Inferior parietal cortex (tissue), 1 donor: ENCODE measurements at regions not wholly inside any gene's neighbourhood (a gene's known extent, or its start where the extent isn't known, plus 50 kb on each side); places are given as distances from the start of the nearest gene placed in this dataset.
A peak's percentile ranks its signal among the peaks of the same experiment; 100 is the strongest.

ENCODE experiments used
- DNase-seq: peaks from one replicate; pipeline ENCODE4 v3.0.0-alpha.2; 2016; ENCODE audit errors: extremely low spot score

DNA sequence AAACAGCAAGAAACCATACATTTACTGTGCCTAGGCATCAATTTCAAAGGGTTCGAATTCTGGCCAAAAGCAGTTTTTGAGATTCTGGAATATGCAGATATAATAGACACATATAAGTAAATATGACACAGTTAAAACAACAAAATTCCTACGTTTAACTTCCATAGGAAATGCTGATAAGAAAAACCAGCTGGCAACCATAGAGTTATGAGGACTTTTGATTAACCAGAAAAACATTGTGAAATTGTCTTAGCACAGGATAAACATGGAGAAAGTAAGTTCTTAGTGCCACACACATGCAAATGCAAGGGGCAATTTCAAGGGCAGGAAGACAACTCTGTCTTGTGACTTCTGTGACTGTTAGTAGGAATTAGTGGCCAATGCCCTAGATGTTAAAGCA lies 702.1 kb downstream of the TNS3 start:
- DNase-seq = no peak

DNA sequence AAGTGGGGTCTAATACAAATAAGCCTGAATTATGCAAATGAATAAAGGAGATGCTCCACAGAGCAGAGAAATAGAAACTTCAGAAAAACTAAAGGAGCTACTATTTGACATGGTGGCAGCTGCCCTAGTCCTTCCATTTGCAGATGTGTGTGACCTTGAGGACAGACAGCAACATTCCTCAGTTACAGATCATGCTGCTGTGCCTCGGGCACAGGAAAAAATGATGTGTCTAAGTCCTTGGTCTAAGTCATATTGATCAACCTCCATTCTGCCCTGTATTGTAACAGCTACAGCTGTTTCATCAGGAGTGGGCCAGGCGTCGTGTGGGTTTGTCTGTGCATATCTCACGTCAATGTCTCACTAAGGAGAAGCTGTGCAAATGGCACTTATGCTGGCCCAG lies 710.4 kb downstream of the TNS3 start:
- DNase-seq = no peak

DNA sequence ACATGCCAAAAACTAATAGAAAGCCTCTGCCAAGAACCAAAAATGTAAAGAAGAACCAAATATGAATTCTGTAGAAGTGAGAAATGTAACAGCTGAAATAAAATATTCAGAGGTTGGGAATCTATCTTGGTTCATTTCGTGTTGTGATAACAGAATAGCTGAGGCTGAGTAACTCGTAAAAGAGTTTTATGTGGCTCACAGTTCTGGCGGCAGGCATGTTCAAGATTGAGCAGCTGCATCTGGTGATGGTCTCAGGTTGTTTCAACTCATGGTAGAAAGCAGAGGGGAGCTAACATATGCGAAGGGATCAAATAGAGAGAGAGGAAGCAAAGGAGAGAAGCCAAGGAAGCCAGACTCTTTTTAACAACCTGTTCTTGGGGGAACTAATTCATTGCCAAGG lies 717.2 kb downstream of the TNS3 start:
- DNase-seq = peak; percentile 32

DNA sequence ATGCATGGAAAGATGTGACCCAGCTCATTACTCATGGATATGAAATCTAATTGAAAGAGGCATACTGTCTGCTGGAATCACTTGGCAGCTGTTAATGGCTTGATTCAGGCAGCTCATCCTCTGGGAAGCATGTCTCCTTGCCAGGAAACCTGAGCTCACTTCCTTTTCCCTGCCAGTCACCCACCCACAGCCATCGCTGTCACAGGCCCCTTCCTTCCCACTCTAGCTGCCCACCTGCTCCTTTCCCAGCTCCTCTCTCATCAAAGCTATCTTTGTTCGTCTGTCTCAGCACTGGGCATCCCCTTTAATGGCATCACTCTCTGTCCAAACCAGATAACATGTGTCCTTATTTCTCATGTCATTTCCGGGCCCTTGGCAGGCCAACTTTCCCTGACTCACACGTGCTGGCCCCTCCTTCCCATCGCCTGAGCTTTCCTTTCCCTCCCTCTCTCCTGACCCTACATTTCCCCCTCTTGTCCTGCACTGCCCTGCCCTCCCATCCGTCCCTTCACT lies 721.9 kb downstream of the TNS3 start:
- DNase-seq = no peak

DNA sequence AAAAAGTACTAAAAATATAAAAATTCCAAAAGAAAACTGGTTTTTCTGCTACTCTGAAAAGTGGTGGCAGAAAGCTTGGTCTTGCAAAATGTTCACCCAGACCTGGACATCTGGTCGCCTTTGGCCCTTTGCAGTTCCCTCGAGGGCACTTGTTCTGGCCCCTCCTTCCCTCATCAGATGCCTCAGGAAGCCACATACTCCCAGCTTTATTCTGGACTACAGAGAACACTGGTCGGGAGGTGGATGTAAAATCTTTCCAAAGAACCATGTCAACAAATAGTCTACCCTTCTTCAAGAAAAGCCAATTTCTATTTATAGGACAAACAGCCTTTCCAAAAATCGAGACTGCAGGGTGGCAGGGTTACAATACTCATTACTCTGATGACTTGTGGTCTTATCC lies 726.1 kb downstream of the TNS3 start:
- DNase-seq = no peak

DNA sequence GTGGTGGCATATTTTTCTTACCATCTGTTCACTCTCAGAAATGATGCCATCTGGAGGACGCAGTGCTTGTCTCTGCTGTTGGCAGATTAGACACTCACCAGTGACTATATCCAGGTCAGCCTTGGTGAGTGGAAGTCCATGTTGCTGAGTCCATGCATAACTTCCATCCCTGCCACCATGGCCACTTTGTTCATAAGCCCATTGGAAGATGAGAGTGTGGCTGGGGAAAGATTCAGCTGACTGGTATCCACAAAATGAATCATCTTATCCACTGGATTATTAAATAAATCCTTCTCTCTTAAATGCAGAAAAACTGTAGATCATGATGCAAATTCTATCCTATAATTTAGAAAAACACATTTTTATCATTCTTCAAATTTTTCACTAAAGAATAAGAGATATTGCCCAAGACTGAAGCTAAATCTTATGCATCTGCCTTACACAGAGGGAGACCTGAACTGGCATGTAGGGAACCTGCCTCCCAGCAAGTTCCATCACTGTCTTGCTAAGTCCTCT lies 726.9 kb downstream of the TNS3 start:
- DNase-seq = no peak

DNA sequence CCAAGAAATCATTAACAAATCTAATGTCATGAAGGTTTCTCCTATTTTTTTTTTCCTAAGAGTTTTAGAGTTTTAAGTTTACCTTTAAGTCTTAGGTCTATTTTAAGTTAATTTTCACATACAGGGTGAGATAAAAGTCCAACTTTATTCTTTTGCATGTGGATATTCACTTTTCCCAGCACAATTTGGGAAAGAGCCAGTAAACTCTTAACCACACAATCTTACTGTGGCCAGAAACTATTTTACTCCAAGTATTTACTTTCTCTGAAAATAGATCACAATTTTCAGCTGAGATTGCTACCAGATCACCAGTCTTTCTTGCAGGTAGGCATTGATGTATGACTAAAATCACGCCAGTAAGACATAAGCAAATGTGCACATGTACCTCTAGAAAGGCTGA lies 728.5 kb downstream of the TNS3 start:
- no peak for DNase-seq

DNA sequence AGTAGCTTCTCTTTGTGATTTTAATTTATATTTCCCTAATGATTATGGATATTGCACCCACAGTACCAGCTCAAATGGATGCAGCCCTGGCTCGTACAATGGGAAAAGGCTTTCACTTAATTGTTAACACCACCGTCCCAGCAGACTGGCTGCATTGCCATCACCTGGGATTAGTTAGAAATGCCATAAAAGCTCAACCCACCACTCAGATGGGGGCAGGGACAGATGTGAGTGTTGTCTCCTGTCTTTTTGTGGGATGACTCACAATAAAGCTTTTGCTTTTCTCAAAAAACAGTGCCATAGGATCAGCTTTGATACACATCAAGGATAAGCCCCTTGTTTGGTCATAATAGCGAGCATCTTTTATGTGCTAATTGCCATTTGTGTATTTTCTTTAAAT lies 729.1 kb downstream of the TNS3 start:
- DNase-seq = no peak

DNA sequence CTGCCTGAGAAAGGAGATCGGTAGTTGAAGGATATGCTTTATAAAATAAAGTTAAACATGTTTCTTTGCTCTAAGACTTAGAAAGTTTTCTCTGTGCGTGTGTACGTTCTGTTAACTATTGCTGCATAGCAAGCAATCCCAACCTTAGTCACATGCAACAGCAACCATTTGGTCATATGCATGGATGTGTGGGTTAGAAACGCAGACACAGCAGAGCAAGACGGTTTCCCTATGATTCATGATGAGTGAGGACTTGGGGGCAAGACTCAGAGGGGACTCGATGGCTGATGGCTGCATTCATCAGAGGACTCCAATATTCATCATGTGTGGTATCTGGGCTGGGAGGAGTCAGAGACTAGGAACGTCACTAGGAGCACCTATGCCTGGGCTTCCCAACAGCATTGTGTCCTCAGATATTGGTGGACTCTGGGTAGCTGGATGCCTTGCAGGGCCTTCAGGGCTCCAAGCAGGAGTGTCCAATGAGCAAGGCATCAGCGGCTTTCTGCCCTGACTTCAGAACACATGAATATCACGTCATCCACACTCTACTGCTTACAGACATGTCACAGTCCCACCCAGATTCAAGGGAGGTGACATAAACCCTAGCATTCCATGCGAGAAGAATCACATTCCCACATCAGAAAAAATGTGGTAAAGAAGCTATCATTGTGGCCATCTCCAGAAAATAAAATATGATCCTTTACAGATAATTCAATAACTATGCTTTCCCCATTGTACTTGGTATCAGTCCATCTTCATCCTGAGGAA lies 731.2 kb downstream of the TNS3 start:
- no peak for DNase-seq

DNA sequence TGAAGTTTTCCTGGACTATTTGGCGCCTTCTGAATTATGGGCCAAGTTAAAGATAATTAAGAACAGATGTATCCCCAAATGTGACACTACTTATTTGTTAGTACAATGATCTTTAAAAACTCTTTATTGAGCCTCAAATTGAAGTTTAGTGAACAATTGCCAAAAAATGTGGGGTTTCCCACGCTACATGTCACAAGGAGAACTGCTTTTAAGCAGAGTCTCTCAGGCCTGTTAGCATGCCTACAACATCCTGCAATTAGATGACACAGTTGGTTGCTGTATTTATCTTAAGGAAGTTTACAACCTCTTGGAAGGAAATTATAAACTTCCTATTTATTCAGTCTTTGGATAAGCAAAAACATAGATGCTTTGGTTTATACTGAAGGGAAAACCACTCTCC lies 733.0 kb downstream of the TNS3 start:
- DNase-seq = no peak

DNA sequence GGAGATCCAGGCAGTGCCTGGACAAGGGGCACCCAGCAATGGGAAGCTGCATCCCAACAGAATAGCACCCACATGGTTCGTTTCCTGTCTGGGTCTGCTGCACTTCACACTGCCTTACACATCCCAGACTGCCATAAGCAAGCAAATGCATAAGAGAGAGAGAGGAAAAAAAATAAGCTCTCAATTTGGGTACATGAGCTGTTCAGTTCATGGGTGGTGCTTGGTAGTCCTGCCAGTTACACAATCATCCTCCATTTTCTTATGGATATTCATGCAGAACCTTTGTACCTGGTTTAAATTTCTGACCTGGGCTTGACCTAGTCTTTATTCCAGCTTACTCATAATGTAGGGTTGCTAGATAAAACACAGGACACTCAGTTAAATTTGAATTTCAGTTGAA lies 733.6 kb downstream of the TNS3 start:
- no peak for DNase-seq

DNA sequence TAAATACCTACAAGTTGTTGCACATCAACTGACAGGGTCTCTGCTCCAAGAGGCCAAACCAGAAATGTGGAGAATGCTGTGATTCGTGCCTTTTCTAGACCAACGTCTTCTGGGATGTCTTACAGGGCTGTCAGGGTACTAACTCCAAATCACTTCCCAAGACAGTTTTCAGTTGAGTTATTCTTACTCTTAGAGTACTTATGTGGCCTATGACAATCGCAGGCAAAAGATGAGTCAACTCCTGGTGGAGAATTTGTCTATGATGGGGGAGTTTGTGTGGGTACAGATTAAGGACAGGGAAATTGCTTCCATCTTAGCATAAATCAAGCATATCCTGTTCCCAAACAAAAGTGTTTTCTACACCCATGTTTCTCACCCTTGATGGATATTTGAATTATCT lies 734.8 kb downstream of the TNS3 start:
- no peak for DNase-seq

DNA sequence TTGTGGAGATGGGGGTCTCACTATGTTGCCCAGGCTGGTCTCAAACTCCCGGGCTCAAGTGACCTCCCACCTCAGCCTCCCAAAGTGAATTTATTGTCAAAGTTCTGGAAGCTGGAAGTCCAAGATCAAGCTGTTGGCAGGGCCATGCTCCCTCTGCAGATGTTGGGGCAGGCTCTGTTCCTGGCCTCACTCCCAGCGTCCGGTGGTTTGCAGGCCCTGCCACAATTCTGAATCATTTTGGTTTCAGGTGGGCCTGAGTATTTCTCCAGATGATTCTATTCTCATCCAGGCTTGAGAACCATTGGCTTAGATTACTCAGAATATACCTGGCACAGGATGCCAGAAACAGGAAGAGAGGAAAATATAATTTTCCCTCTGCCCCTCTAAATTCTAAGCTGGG lies 737.4 kb downstream of the TNS3 start:
- no peak for DNase-seq

DNA sequence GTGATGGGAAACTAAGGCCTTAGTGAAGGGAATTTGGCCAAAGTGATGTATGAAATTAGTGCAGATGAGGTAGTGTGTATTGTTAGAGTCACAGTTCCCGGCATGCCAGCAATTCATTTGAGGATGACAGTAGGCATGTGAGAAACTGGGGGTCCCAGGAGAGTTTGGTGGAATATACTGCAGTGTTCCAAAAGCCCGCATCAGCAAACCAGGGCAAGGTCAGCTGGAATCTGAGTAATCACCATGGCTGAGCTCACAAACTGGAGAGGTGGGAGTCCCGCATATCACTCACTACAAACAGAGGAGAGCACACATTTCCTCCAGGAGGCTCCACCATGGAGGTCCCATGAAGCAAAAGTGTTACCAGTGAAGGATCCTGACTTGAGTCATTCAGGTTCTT lies 740.7 kb downstream of the TNS3 start:
- no peak for DNase-seq

DNA sequence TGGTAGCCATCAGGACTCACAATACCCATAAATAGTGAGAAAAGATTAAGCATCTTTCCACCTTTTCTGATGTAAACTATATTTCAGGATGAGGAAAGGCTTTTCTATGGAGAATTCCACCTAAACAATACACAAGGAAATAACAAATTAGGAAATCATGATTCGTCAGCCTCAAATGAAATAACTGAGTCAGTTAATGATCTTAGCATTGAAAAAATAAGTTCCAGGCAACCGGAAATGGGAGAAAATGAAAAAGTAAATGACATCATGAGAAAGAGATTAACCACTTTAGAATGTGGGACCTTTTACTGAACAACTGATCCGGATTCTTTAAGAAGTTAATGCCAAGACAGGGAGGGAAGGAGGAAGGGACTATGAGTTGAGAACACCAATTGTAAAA lies 742.3 kb downstream of the TNS3 start:
- no peak for DNase-seq

DNA sequence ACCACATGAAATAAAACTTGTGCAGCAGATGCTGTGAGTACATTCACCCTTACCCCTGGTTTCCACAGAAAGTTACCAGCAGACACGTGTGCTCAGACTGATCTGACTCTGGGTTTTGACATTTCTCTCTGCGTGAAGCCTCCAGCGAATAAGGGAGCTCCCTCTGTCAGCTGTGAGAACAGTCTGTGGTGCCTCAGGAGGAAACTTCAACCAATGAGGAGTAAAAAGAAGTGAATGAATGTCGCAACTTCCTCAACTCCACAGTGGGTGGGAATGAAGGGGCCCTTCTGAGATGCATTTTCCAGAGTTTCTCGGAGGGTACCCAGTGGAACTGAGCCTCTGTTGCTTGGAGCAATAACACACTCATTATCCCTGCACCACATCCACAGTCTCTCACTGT lies 743.4 kb downstream of the TNS3 start:
- no peak for DNase-seq

DNA sequence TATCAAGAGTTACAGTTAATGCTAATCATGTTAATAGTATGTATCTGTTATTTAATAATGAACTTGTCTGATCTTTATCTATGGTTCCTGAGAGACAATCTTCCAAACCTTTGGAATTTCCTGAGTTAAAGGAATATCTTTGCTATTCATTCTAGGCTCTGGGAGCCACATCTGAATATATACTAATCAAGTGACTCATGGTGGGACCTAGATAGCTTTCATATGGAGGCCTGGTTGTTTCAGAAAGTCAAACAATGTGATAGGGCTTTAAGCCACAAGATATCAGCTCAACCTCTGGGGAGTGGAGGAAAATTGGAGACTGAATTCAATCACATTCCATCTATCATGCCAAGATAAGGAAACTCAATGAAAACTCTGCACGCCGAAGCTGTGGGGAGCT lies 746.4 kb downstream of the TNS3 start:
- no peak for DNase-seq

DNA sequence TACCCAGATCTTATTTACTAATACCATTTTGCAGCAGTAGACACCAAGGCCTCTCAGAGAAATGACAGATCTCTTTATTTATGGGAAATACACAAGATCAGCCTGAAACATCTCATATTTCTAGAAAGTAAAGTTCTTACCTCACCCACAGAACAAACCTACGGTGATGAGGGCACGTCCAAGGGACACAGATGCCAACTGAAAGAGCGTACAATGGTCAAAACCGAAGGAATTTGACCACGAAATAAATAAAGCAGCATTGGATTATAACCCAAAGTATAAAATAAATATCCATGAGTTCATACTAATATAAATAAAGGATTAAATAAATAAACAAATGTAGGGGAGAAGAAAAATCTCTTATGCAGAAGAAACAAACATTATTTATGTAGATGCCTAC lies 747.0 kb downstream of the TNS3 start:
- no peak for DNase-seq

DNA sequence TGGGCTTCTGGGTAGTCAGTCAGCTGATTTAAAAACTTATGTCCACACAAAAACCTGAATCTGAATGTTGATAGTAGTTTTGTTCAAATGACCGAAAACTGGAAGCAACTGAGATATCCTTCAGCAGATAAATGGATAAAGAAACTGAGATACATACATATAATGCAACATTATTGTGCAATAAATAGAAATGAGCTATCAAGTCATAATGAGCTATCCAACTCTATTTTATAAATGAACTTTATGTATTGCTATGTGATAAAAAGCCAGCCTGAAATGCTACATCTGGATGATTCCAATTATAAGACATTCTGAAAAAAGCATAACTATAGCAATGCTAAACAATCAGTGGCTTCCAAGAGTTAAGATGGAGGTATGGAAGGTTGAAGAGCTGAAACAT lies 748.7 kb downstream of the TNS3 start:
- no peak for DNase-seq

DNA sequence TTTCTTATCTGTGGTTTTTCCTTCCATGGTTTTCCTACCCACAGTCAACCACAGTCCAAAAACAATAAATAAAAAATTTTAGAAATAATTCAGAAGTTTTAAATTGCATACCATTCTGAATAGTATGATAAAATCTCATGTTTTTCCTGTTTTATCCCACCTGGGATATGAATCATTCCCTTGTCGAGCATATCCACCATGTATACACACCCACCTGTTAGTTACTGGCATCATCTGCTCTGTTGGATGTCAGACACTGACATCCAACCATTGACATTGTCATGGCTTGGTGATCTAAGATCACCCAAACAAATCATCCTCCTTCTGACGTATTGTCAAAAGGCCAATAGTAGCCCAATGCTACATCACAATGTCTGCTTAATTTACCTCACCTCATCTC lies 749.8 kb downstream of the TNS3 start:
- no peak for DNase-seq

DNA sequence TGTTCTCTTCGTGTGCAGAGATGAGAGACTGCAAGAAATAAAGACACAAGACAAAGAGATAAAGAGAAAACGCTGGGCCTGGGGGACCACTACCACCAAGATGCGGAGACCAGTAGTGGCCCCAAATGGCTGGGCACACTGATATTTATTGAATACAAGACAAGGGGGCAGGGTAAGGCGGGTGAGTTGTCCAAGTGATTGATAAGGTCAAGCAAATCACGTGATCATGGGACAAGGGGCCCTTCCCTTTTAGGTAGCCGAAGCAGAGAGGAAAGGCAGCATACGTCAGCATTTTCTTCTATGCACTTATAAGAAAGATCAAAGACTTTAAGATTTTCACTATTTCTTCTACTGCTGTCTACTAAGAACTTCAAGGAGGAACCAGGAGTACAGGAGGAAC lies 762.1 kb downstream of the TNS3 start:
- DNase-seq = no peak

DNA sequence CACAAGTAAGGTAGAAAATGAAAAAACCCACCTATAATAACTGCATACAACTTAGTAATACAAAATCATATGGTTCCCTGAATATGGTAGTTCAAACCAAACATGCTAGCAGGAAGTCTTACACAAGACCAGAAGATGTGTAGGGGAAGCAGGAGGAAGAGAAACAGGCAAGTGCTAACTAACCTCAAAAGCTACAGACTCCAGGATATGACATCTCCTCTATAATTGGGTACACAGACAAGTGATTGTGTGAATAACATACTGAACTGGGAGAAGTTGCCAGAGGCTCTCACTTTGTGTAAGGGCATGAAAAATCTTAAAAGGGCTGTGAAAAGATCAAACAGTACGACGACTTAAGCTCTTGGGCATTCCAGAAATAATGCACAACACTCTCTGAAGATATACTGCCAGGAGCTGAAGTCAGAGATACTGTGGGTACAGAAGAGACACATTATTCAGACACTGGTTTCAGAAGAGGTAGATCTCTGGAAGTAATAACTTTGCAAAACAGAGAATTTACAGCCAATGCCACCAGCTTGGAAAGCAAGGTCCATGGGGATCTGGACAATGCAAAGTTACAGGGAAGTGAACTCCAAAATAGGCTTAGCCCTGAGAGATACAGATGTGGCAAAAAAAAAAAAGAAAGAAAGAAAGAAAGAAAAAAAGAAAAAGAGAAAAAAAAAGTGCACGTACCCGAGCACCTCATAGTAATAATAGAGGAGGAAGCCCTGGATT lies 767.2 kb downstream of the TNS3 start:
- DNase-seq = no peak

DNA sequence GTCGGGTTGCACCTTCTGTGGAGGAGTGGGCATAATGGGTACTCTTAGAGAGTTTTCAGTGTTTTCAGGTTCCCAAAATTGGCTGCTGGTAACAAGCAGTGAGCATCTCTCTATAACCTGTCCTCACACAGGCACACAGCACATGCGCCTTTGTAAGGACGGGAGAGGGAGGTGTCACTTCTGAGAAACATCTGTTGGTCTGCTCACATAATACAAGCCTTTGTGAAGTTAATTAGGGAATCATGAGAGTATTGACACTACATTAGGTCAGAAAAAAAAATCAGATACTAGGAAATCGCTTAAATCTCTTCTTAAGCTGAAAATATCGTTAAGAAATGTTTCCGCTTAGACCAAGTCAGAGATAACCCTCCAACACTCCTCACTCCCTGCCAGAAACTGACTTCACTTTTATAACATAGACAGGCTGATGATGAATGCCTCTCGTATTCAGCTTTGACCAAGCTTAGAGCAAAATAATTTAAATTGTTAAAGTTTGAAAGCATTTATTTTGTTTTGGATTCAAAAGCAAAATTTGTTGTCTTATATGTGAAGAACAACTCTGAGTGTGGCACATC lies 769.7 kb downstream of the TNS3 start:
- DNase-seq = no peak
